Activated T-helper 1 cell treated with anti-CD3 and anti-CD28 coated beads, Interleukin-12 subunit alpha, Interleukin-12 subunit beta, Interleukin-2, Interleukin-4 antibody, amounts not matched to agents 30 ng/mL and 10 ng/mL and 1 ng/mL, durations not matched to agents 14 hours and 24 hours and 36 hours (primary cell): ENCODE measurements at regions not wholly inside any gene's neighbourhood (a gene's known extent, or its start where the extent isn't known, plus 50 kb on each side); places are given as distances from the start of the nearest gene placed in this dataset.

Source experiments
- DNase-seq: peaks from one replicate; pipeline ENCODE4 v3.0.0; 2021; ENCODE audit warnings: low spot score
- H3K27ac Mint-ChIP-seq: one replicate; pipeline ENCODE4 v1.8.0; 2021; ENCODE audit warnings: mild to moderate bottlenecking, mixed read lengths
- H3K27me3 Mint-ChIP-seq: one replicate; pipeline ENCODE4 v1.8.0; 2022; ENCODE audit warnings: mild to moderate bottlenecking, moderate library complexity, mixed read lengths; ENCODE audit not compliant: insufficient read depth
- H3K36me3 Mint-ChIP-seq: one replicate; pipeline ENCODE4 v1.8.0; 2021; ENCODE audit warnings: low read depth, mixed read lengths
- H3K4me1 Mint-ChIP-seq: one replicate; pipeline ENCODE4 v1.8.0; 2021; ENCODE audit warnings: low read depth, mixed read lengths
- H3K4me3 Mint-ChIP-seq: one replicate; pipeline ENCODE4 v1.8.0; 2021; ENCODE audit warnings: mild to moderate bottlenecking, moderate library complexity, mixed read lengths
- H3K9me3 Mint-ChIP-seq: one replicate; pipeline ENCODE4 v1.8.0; 2021; ENCODE audit warnings: mixed read lengths
- intact Hi-C: fragments of 100-400 bp; cut with micrococcal nuclease; formaldehyde crosslinking; loops from one replicate; pipeline ENCODE4 v1.15.1; 2024

DNA sequence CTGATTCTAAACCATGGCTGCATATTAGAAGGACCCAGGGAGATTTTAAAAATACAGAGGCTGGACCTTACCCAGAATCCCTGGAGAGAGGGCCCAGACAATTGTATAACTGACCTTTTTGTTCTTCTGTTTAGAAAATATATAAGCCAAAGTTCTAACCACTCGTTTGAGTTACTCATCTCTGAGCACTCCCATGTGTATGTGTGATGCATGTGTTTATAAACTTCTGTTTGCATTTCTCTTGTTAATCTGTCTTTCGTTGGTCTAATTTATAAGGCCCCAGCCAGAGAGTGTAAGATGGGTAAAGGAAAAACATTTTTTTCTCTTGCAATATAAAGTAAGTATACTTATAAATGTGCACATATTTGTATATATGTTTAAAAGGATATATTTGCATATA, 443.9 kb downstream of the ZNF608 start:
- DNase-seq = no peak
- Mint-ChIP-seq H3K27ac (no peak overlapping the region), H3K4me3 (no peak overlapping the region), H3K4me1 (no peaks in the 10 kb centered on the region), H3K36me3 (no peaks in the 10 kb centered on the region), H3K27me3 (peaks cover 1% of the 10 kb centered on the region), H3K9me3 (no peaks in the 10 kb centered on the region)
- intact Hi-C loops = no loop called here

- H3K4me3 Mint-ChIP-seq = no peak overlapping the region
- no peaks in the 10 kb centered on the region for H3K36me3 Mint-ChIP-seq
- no peak overlapping the region for H3K27ac Mint-ChIP-seq
- H3K4me1 Mint-ChIP-seq = no peaks in the 10 kb centered on the region
- DNase-seq = no peak
- intact Hi-C loops = no loop called here
- no peaks in the 10 kb centered on the region for H3K9me3 Mint-ChIP-seq
- H3K27me3 Mint-ChIP-seq = peaks cover 1% of the 10 kb centered on the region
Observed at GRCh38 chr5:124301850-124302249, 444.6 kb downstream of the ZNF608 start.

GRCh38 chr5:124300815-124301621, 445.4 kb downstream of the ZNF608 start:
- Mint-ChIP-seq H3K4me1 (no peaks in the 10 kb centered on the region), H3K27me3 (peaks cover 1% of the 10 kb centered on the region), H3K27ac (no peak overlapping the region), H3K36me3 (no peaks in the 10 kb centered on the region), H3K9me3 (no peaks in the 10 kb centered on the region), H3K4me3 (no peak overlapping the region)
- intact Hi-C loops = no loop called here
- DNase-seq = no peak

DNA sequence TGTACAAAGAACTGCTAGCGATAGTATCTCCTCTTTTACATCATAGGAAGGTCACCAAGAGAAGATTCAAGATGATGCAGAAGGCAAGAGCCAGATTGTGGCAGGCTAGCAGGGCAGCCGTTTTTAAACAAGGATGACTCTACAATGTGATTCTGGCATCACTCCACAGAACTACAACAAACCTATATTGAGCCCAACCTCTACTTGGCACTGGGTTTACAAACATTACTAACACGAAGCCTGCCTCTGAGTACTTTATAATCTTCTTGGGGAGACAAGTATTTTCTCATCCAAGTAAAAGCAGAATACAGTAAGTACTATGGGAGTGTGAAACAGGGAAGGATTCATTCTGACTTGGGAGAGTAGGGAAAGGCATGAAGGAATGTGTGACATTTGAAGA, 448.6 kb downstream of the ZNF608 start:
- no peaks in the 10 kb centered on the region for H3K36me3 Mint-ChIP-seq
- no peaks in the 10 kb centered on the region for H3K4me1 Mint-ChIP-seq
- H3K27ac Mint-ChIP-seq = no peak overlapping the region
- DNase-seq = no peak
- no peaks in the 10 kb centered on the region for H3K9me3 Mint-ChIP-seq
- intact Hi-C loops = no loop called here
- H3K27me3 Mint-ChIP-seq = peaks cover 1% of the 10 kb centered on the region
- no peak overlapping the region for H3K4me3 Mint-ChIP-seq

DNA sequence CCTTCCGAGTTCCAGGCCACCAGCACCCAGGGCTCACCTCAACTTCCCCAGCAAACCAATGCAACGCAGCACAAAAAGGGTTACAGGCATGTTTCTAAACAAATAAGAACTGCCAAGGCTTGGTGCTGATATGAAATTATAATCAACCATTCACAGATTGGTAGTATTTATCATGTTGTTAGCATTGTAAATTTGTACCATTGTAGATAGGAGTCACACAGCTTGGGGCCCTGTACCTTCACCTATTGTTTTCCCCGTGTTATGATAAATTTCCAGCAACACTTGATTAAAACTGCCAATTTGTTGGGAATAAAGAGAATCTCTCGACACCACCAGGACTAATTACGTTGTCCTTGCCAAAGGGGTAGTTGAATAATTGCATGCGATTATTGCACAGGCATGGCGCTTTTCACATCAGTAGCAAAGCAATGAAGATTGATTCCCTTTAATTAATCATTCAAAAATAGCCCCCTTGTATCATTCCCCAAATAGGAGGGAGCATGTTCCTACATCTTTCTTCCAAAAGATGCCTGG, 454.1 kb downstream of the ZNF608 start:
- DNase-seq = no peak
- H3K27ac Mint-ChIP-seq = no peak overlapping the region
- no peaks in the 10 kb centered on the region for H3K36me3 Mint-ChIP-seq
- H3K4me1 Mint-ChIP-seq = no peaks in the 10 kb centered on the region
- H3K9me3 Mint-ChIP-seq = no peaks in the 10 kb centered on the region
- H3K4me3 Mint-ChIP-seq = no peak overlapping the region
- intact Hi-C loops = no loop called here
- no peaks in the 10 kb centered on the region for H3K27me3 Mint-ChIP-seq

DNA sequence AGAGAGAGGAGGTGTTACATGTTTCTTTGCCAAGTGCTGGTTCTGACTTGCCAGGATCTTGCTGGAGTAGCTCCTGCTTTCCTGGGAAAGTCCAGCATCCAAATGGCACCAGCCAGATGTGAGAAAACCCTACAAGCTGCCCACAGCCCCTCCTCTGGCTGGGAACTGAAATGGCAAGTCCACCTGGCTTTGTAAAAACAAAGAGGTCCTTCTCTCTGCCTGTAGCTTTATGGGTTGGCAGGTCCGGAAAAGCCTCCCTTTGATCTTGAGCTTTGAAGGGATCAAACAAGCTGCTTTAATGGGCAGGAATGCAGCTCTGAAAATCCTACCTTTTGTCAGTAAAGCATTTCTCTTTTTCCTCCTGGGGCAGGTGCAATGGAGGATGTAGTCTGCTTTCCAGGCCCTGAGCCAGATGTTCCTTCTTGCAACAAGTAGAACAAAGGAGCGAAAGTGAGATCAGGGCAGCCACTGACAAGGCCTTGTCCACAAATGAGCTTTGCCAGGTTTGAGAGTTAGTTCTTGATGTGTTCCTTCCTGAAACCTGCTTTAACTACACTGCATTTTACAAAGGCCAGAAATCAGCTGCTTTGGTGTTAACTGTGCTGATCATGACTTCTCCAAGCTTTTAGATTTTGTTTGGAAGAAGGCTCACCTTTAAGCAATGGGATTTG, 456.7 kb downstream of the ZNF608 start:
- Mint-ChIP-seq H3K27ac (no peak overlapping the region), H3K27me3 (no peaks in the 10 kb centered on the region), H3K9me3 (no peaks in the 10 kb centered on the region), H3K36me3 (no peaks in the 10 kb centered on the region), H3K4me3 (no peak overlapping the region), H3K4me1 (no peaks in the 10 kb centered on the region)
- no peak for DNase-seq
- intact Hi-C loops = no loop called here

GRCh38 chr5:124289130-124289529, 457.3 kb downstream of the ZNF608 start:
- Mint-ChIP-seq H3K27me3 (no peaks in the 10 kb centered on the region), H3K36me3 (no peaks in the 10 kb centered on the region), H3K9me3 (no peaks in the 10 kb centered on the region), H3K27ac (no peak overlapping the region), H3K4me3 (no peak overlapping the region), H3K4me1 (no peaks in the 10 kb centered on the region)
- no peak for DNase-seq
- intact Hi-C loops = no loop called here

DNA sequence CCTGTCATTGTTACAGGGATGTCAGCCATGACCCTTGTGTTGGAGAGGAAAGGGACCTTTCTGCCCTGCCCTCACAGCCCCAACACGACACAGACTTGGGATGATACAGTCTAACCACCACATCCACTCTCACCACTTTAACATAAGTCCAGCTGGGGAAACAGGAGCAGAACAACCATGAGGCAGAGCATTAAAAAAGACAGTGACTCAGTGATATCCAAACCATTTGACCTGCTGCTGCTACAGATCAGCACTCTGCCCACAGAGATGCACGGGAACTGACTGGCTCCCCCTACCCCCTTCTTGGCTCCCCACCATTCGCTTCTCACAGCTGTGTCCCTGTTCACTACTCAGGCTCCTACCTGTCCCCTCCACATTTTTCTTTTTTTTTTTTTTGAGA, 458.6 kb downstream of the ZNF608 start:
- intact Hi-C loops = no loop called here
- Mint-ChIP-seq H3K4me1 (no peaks in the 10 kb centered on the region), H3K36me3 (no peaks in the 10 kb centered on the region), H3K9me3 (no peaks in the 10 kb centered on the region), H3K27ac (no peak overlapping the region), H3K27me3 (no peaks in the 10 kb centered on the region), H3K4me3 (no peak overlapping the region)
- DNase-seq = no peak

GRCh38 chr5:124285733-124286132, 460.7 kb downstream of the ZNF608 start:
- Mint-ChIP-seq H3K9me3 (no peaks in the 10 kb centered on the region), H3K4me3 (no peak overlapping the region), H3K4me1 (no peaks in the 10 kb centered on the region), H3K27me3 (no peaks in the 10 kb centered on the region), H3K27ac (no peak overlapping the region), H3K36me3 (no peaks in the 10 kb centered on the region)
- DNase-seq = no peak
- intact Hi-C loops = no loop called here

GRCh38 chr5:124285071-124285470, 461.4 kb downstream of the ZNF608 start:
- no peak for DNase-seq
- Mint-ChIP-seq H3K4me3 (no peak overlapping the region), H3K27me3 (no peaks in the 10 kb centered on the region), H3K9me3 (no peaks in the 10 kb centered on the region), H3K4me1 (no peaks in the 10 kb centered on the region), H3K36me3 (no peaks in the 10 kb centered on the region), H3K27ac (no peak overlapping the region)
- intact Hi-C loops = no loop called here

DNA sequence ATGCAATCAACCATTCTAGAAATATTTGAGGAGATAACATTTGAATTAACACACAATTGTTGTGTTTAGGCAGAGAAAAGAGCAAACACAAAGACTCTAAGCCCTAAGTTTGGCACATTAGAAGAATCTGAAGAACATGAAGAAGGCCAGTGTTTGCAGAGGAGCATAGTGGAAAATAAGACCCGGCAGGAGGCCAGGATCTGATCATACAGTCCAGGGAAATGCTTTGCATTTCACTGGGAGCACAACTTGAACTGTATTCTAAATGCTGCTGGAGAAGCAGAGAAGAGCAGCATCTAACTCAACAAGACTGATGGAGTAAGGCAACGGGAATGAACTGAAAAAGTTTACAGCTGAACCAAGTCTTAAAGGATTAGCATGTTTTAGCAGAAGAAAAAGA, 463.4 kb downstream of the ZNF608 start:
- Mint-ChIP-seq H3K27me3 (no peaks in the 10 kb centered on the region), H3K9me3 (no peaks in the 10 kb centered on the region), H3K4me1 (no peaks in the 10 kb centered on the region), H3K4me3 (no peak overlapping the region), H3K27ac (no peak overlapping the region), H3K36me3 (no peaks in the 10 kb centered on the region)
- intact Hi-C loops = no loop called here
- no peak for DNase-seq

DNA sequence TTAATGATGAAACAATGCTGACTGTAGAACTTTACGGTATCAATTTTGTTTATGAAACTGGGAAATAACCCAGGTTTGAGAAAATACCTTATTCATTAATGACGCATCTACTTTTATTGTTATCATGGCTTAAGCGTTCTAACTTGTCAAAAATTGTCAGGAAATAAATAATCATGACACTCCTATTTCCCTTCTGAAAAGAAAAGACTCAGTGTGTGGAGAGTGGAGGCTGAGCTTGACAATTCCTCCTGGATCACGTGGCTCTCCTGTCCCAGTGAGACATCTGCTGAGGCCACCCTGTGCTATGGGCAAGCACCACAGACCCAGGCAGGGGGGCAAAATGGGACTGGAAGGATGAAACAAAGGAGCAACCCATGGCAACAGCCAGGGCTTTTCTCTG, 466.4 kb downstream of the ZNF608 start:
- no peaks in the 10 kb centered on the region for H3K4me1 Mint-ChIP-seq
- no peaks in the 10 kb centered on the region for H3K9me3 Mint-ChIP-seq
- no peak overlapping the region for H3K4me3 Mint-ChIP-seq
- H3K27me3 Mint-ChIP-seq = no peaks in the 10 kb centered on the region
- no peak overlapping the region for H3K27ac Mint-ChIP-seq
- intact Hi-C loops = no loop called here
- no peaks in the 10 kb centered on the region for H3K36me3 Mint-ChIP-seq
- DNase-seq = no peak

GRCh38 chr5:124279146-124279876, 467.1 kb downstream of the ZNF608 start:
- Mint-ChIP-seq H3K4me3 (no peak overlapping the region), H3K4me1 (no peaks in the 10 kb centered on the region), H3K27me3 (no peaks in the 10 kb centered on the region), H3K9me3 (no peaks in the 10 kb centered on the region), H3K27ac (no peak overlapping the region), H3K36me3 (no peaks in the 10 kb centered on the region)
- no peak for DNase-seq
- intact Hi-C loops = no loop called here
